ENCODE measurements at regions not wholly inside any gene's neighbourhood (a gene's known extent, or its start where the extent isn't known, plus 50 kb on each side); places are given as distances from the start of the nearest gene placed in this dataset.

GRCh38 chrY:19055232-19056137, 281.9 kb upstream of the HSFY2 start:
- Mint-ChIP-seq H3K27me3 (ENCODE audit: low read depth) (no peaks in the 10 kb centered on the region), H3K4me3 (no peak overlapping the region), H3K36me3 (ENCODE audit: low read depth) (no peaks in the 10 kb centered on the region), H3K4me1 (ENCODE audit: low read depth) (no peaks in the 10 kb centered on the region), H3K27ac (no peak overlapping the region), H3K9me3 (no peaks in the 10 kb centered on the region)
- no peak for DNase-seq (ENCODE audit: low spot score)

GRCh38 chrY:19053806-19054205, 280.3 kb upstream of the HSFY2 start:
- Mint-ChIP-seq H3K9me3 (no peaks in the 10 kb centered on the region), H3K27me3 (ENCODE audit: low read depth) (no peaks in the 10 kb centered on the region), H3K4me3 (no peak overlapping the region), H3K27ac (no peak overlapping the region), H3K4me1 (ENCODE audit: low read depth) (no peaks in the 10 kb centered on the region), H3K36me3 (ENCODE audit: low read depth) (no peaks in the 10 kb centered on the region)
- no peak for DNase-seq (ENCODE audit: low spot score)

- Mint-ChIP-seq H3K27me3 (ENCODE audit: low read depth) (no peaks in the 10 kb centered on the region), H3K4me3 (no peak overlapping the region), H3K4me1 (ENCODE audit: low read depth) (no peaks in the 10 kb centered on the region), H3K9me3 (no peaks in the 10 kb centered on the region), H3K27ac (no peak overlapping the region), H3K36me3 (ENCODE audit: low read depth) (peaks cover 3% of the 10 kb centered on the region)
- DNase-seq (ENCODE audit: low spot score) = no peak
These were observed 277.5 kb upstream of the HSFY2 start for GRCh38 chrY:19051021-19051420.

- H3K36me3 Mint-ChIP-seq (ENCODE audit: low read depth) = peaks cover 8% of the 10 kb centered on the region
These were observed 269.5 kb upstream of the HSFY2 start for GRCh38 chrY:19042984-19043442.

GRCh38 chrY:19042306-19042958, 268.9 kb upstream of the HSFY2 start:
- Mint-ChIP-seq H3K4me1 (ENCODE audit: low read depth) (no peaks in the 10 kb centered on the region), H3K36me3 (ENCODE audit: low read depth) (peaks cover 8% of the 10 kb centered on the region), H3K4me3 (no peak overlapping the region), H3K27ac (no peak overlapping the region), H3K27me3 (ENCODE audit: low read depth) (no peaks in the 10 kb centered on the region), H3K9me3 (no peaks in the 10 kb centered on the region)
- DNase-seq (ENCODE audit: low spot score) = no peak

More at GRCh38 chrY:19042984-19043442, 269.5 kb upstream of the HSFY2 start:
- Mint-ChIP-seq H3K9me3 (no peaks in the 10 kb centered on the region), H3K4me3 (no peak overlapping the region), H3K4me1 (ENCODE audit: low read depth) (no peaks in the 10 kb centered on the region), H3K27ac (no peak overlapping the region), H3K27me3 (ENCODE audit: low read depth) (no peaks in the 10 kb centered on the region)
- no peak for DNase-seq (ENCODE audit: low spot score)

GRCh38 chrY:19026631-19027030, 253.1 kb upstream of the HSFY2 start:
- Mint-ChIP-seq H3K4me3 (no peak overlapping the region), H3K27ac (no peak overlapping the region)

GRCh38 chrY:19023934-19024333, 250.4 kb upstream of the HSFY2 start:
- Mint-ChIP-seq H3K36me3 (ENCODE audit: low read depth) (peaks cover 5% of the 10 kb centered on the region), H3K4me3 (no peak overlapping the region), H3K27me3 (ENCODE audit: low read depth) (no peaks in the 10 kb centered on the region), H3K9me3 (no peaks in the 10 kb centered on the region), H3K4me1 (ENCODE audit: low read depth) (peaks cover 13% of the 10 kb centered on the region), H3K27ac (no peak overlapping the region)
- DNase-seq (ENCODE audit: low spot score) = no peak

More at GRCh38 chrY:19026631-19027030, 253.1 kb upstream of the HSFY2 start:
- no peaks in the 10 kb centered on the region for H3K9me3 Mint-ChIP-seq
- DNase-seq (ENCODE audit: low spot score) = no peak
- H3K4me1 Mint-ChIP-seq (ENCODE audit: low read depth) = peaks cover 13% of the 10 kb centered on the region
- no peaks in the 10 kb centered on the region for H3K27me3 Mint-ChIP-seq (ENCODE audit: low read depth)
- peaks cover 3% of the 10 kb centered on the region for H3K36me3 Mint-ChIP-seq (ENCODE audit: low read depth)

- no peaks in the 10 kb centered on the region for H3K27me3 Mint-ChIP-seq (ENCODE audit: low read depth)
- no peak for DNase-seq (ENCODE audit: low spot score)
- no peak overlapping the region for H3K4me3 Mint-ChIP-seq
- H3K36me3 Mint-ChIP-seq (ENCODE audit: low read depth) = peaks cover 2% of the 10 kb centered on the region
- H3K9me3 Mint-ChIP-seq = no peaks in the 10 kb centered on the region
- H3K27ac Mint-ChIP-seq = no peak overlapping the region
- H3K4me1 Mint-ChIP-seq (ENCODE audit: low read depth) = peaks cover 17% of the 10 kb centered on the region
These were observed 246.7 kb upstream of the HSFY2 start for GRCh38 chrY:19020193-19020592.

GRCh38 chrY:19016990-19017389, 243.5 kb upstream of the HSFY2 start:
- Mint-ChIP-seq H3K4me3 (no peak overlapping the region), H3K27ac (no peak overlapping the region), H3K9me3 (no peaks in the 10 kb centered on the region), H3K4me1 (ENCODE audit: low read depth) (peaks cover 3% of the 10 kb centered on the region), H3K36me3 (ENCODE audit: low read depth) (peaks cover 2% of the 10 kb centered on the region), H3K27me3 (ENCODE audit: low read depth) (no peaks in the 10 kb centered on the region)
- DNase-seq (ENCODE audit: low spot score) = no peak

GRCh38 chrY:19015854-19016253, 242.3 kb upstream of the HSFY2 start:
- peaks cover 2% of the 10 kb centered on the region for H3K36me3 Mint-ChIP-seq (ENCODE audit: low read depth)
- H3K4me3 Mint-ChIP-seq = no peak overlapping the region
- no peaks in the 10 kb centered on the region for H3K9me3 Mint-ChIP-seq
- no peak overlapping the region for H3K27ac Mint-ChIP-seq
- peaks cover 7% of the 10 kb centered on the region for H3K4me1 Mint-ChIP-seq (ENCODE audit: low read depth)
- DNase-seq (ENCODE audit: low spot score) = no peak
- no peaks in the 10 kb centered on the region for H3K27me3 Mint-ChIP-seq (ENCODE audit: low read depth)

- DNase-seq (ENCODE audit: low spot score) = no peak
- peaks cover 7% of the 10 kb centered on the region for H3K4me1 Mint-ChIP-seq (ENCODE audit: low read depth)
- H3K27ac Mint-ChIP-seq = no peak overlapping the region
- peaks cover 2% of the 10 kb centered on the region for H3K36me3 Mint-ChIP-seq (ENCODE audit: low read depth)
- no peaks in the 10 kb centered on the region for H3K9me3 Mint-ChIP-seq
- no peak overlapping the region for H3K4me3 Mint-ChIP-seq
- H3K27me3 Mint-ChIP-seq (ENCODE audit: low read depth) = no peaks in the 10 kb centered on the region
These were observed 241.7 kb upstream of the HSFY2 start for GRCh38 chrY:19015213-19015612.

GRCh38 chrY:19012985-19013384, 239.4 kb upstream of the HSFY2 start:
- peaks cover 7% of the 10 kb centered on the region for H3K4me1 Mint-ChIP-seq (ENCODE audit: low read depth)
- H3K27ac Mint-ChIP-seq = no peak overlapping the region
- no peaks in the 10 kb centered on the region for H3K36me3 Mint-ChIP-seq (ENCODE audit: low read depth)
- H3K4me3 Mint-ChIP-seq = no peak overlapping the region
- no peaks in the 10 kb centered on the region for H3K9me3 Mint-ChIP-seq
- no peaks in the 10 kb centered on the region for H3K27me3 Mint-ChIP-seq (ENCODE audit: low read depth)
- DNase-seq (ENCODE audit: low spot score) = no peak

GRCh38 chrY:19011605-19012090, 238.1 kb upstream of the HSFY2 start:
- peaks cover 4% of the 10 kb centered on the region for H3K9me3 Mint-ChIP-seq
- H3K27ac Mint-ChIP-seq = no peak overlapping the region
- DNase-seq (ENCODE audit: low spot score) = no peak
- H3K27me3 Mint-ChIP-seq (ENCODE audit: low read depth) = no peaks in the 10 kb centered on the region
- H3K4me1 Mint-ChIP-seq (ENCODE audit: low read depth) = peaks cover 7% of the 10 kb centered on the region
- H3K36me3 Mint-ChIP-seq (ENCODE audit: low read depth) = no peaks in the 10 kb centered on the region
- H3K4me3 Mint-ChIP-seq = no peak overlapping the region

- no peak for DNase-seq (ENCODE audit: low spot score)
- Mint-ChIP-seq H3K4me3 (no peak overlapping the region), H3K36me3 (ENCODE audit: low read depth) (no peaks in the 10 kb centered on the region), H3K27me3 (ENCODE audit: low read depth) (no peaks in the 10 kb centered on the region), H3K9me3 (peaks cover 4% of the 10 kb centered on the region), H3K4me1 (ENCODE audit: low read depth) (peaks cover 2% of the 10 kb centered on the region), H3K27ac (no peak overlapping the region)
These were observed 232.7 kb upstream of the HSFY2 start for GRCh38 chrY:19006234-19006633.
